GM12864 (cell line): ENCODE measurements at regions not wholly inside any gene's neighbourhood (a gene's known extent, or its start where the extent isn't known, plus 50 kb on each side); places are given as distances from the start of the nearest gene placed in this dataset.
"Not testable (repeated sequence)": the region's sequence is repeated elsewhere in the genome, so short reads cannot be mapped to it uniquely, and the experiment has no call there.

ENCODE experiments used
- DNase-seq: peaks from one replicate; pipeline ENCODE4 v3.0.0-alpha.2; 2011; ENCODE audit warnings: low read depth
- H3K4me3 ChIP-seq: 2 replicates; pipeline ENCODE4 v1.5.1; 2011; ENCODE audit warnings: mild to moderate bottlenecking, low read depth, low read length, control low read depth
- CTCF ChIP-seq: IDR thresholded peaks from 2 replicates; pipeline ENCODE4 v1.5.1; 2011; ENCODE audit warnings: low read depth, mild to moderate bottlenecking, moderate library complexity, low read length, control low read depth, inconsistent platforms; ENCODE audit errors: missing control alignments

- DNase-seq: no peak
- no peak for TF ChIP-seq CTCF
- no peak overlapping the region for H3K4me3 ChIP-seq
Observed at GRCh38 chr4:120286813-120287212, 220.2 kb upstream of the MAD2L1 start.

- TF ChIP-seq CTCF: no peak
- no peak for DNase-seq
- no peak overlapping the region for H3K4me3 ChIP-seq
Observed at GRCh38 chr4:120281581-120281980, 214.9 kb upstream of the MAD2L1 start.

- DNase-seq: no peak
- no peak for TF ChIP-seq CTCF
- H3K4me3 ChIP-seq: no peak overlapping the region
Observed at GRCh38 chr4:120277391-120277790, 210.7 kb upstream of the MAD2L1 start.

GRCh38 chr4:120266602-120267001, 200.0 kb upstream of the MAD2L1 start:
- H3K4me3 ChIP-seq: no peak overlapping the region
- TF ChIP-seq CTCF: no peak
- no peak for DNase-seq

GRCh38 chr4:120263618-120264017, 197.0 kb upstream of the MAD2L1 start:
- no peak for TF ChIP-seq CTCF
- no peak overlapping the region for H3K4me3 ChIP-seq
- DNase-seq: no peak

GRCh38 chr4:120261117-120261516, 194.5 kb upstream of the MAD2L1 start:
- TF ChIP-seq CTCF: no peak
- no peak overlapping the region for H3K4me3 ChIP-seq
- DNase-seq: no peak

GRCh38 chr4:120256112-120256775, 189.6 kb upstream of the MAD2L1 start:
- DNase-seq, H3K4me3 ChIP-seq: not testable (repeated sequence)
